GM10248 (cell line): ENCODE measurements at regions not wholly inside any gene's neighbourhood (a gene's known extent, or its start where the extent isn't known, plus 50 kb on each side); places are given as distances from the start of the nearest gene placed in this dataset.

Experiments used
- CTCF ChIA-PET: fragments of 300-600 bp; sonication (Branson Sonifier 250); formaldehyde crosslinking; extraction: SDS; loops from one replicate; lab custom pipeline; 2021; ENCODE audit warnings: antibody characterized with exemption; lab: Yijun Ruan, JAX
- POLR2A ChIA-PET: fragments of 350-650 bp; sonication (Branson Sonifier 250); formaldehyde crosslinking; extraction: SDS; loops from one replicate; lab custom pipeline; 2020; ENCODE audit warnings: antibody characterized with exemption; lab: Yijun Ruan, JAX
- DNase-seq: peaks from one replicate; pipeline ENCODE4 v3.0.0; 2012; ENCODE audit errors: extremely low spot score
- CTCF ChIP-seq: IDR thresholded peaks from 2 replicates; pipeline ENCODE4 v1.5.1; 2012; ENCODE audit warnings: mild to moderate bottlenecking, low read depth; ENCODE audit errors: extremely low read depth, missing control alignments, control extremely low read depth

DNA sequence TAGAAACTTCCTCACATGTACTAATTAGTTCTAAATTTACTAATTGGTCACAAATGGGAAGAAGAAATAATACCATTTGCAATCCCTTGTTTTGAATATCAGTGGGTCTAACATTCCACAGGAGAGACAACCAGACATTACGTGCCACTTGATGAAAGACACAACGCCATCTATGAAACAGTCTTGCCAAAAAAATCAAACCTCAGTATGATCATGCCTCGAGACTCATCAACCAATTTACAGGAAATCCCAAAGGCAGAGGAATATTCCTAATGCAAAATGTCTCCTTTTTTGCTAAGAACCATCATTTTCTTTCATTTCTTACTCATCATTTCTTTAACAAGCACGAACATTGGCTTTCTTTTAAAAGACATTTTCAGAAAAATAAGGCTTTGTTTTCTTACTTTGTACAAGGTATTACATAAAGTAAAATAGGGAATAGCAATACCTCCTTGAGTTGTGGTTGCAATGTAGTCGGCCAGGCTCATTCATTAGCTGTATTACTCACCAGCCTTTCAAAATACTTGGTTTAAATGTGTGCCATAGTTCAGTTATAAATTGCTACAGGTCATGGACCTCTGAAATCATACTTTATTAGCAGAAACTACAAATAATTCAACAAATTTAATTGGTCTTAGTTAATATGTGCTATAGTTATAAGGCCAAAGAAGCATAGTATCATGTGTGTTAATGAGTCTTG is 436.2 kb upstream of the FLRT2 start:
- ChIA-PET POLR2A (no interaction called here), CTCF (no interaction called here)
- DNase-seq, result no peak
- TF ChIP-seq CTCF, result no peak

DNA sequence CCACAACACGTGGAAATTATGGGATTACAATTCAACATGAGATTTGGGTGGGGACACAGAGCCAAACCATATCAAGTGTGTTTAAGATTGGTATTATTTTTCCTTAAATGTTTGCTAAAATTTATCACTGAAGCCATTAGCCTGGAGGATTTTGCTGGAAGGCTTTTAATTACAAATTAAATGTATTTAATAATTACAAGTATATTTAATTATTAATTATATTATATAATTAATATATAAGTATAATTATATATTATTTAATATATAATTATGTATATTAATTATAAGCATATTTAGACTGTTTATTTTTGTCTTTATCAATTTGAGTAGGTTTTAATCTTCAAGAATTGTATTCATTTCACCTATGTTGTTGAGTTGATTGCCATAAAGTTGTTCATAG is 427.4 kb upstream of the FLRT2 start:
- no peak for TF ChIP-seq CTCF
- no peak for DNase-seq
- POLR2A ChIA-PET, result no interaction called here

GRCh38 chr14:85106506-85106905 is 423.4 kb upstream of the FLRT2 start:
- POLR2A ChIA-PET, result no interaction called here
- CTCF ChIA-PET, result no interaction called here
- no peak for DNase-seq
- no peak for TF ChIP-seq CTCF

More for the DNA sequence above, 427.4 kb upstream of the FLRT2 start:
- CTCF ChIA-PET, result no interaction called here

DNA sequence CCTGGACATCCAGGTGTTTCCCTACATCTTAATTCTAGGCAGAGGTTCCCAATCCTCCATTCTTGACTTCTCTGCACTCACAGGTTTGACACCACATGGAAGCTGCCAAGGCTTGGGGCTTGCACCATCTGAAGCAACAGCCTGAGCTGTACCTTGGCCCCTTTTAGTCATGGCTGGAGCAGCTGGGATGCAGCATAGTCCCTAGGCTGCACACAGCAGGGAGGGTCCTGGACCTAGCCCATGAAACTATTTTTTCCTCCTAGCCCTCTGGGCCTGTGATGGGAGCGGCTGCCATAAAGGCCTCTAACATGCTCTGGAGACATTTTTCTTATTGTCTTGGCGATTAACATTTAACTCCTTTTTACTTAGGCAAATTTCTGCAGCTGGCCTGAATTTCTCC is 417.2 kb upstream of the FLRT2 start:
- CTCF ChIA-PET, result no interaction called here

DNA sequence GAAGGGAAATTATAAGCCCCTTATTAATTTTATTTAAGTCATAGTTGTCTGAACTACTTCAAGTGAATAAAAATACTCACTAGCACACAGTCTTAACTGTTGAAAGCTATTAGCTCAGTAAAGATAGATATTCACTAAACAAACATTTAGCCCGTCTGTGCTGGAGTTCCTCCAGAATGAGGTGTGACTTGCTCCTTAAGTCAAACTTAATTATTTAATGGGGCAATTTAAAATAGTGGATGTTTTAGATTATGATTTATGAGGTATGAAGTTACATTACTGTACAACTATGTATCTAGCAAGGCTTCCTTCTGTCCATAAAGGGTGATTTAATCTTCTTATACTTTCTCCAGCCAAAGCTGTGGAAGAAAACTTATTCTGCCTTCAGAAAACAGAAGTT is 414.0 kb upstream of the FLRT2 start:
- POLR2A ChIA-PET, result no interaction called here
- TF ChIP-seq CTCF, result no peak
- CTCF ChIA-PET, result interaction anchor here (1.2 kb wide), 1 partner anchor 34 kb away, joined by 3 read pairs; no protein-coding TSS in a partner anchor
- no peak for DNase-seq

More for the DNA sequence above, 417.2 kb upstream of the FLRT2 start:
- TF ChIP-seq CTCF, result no peak
- POLR2A ChIA-PET, result no interaction called here
- DNase-seq, result no peak

DNA sequence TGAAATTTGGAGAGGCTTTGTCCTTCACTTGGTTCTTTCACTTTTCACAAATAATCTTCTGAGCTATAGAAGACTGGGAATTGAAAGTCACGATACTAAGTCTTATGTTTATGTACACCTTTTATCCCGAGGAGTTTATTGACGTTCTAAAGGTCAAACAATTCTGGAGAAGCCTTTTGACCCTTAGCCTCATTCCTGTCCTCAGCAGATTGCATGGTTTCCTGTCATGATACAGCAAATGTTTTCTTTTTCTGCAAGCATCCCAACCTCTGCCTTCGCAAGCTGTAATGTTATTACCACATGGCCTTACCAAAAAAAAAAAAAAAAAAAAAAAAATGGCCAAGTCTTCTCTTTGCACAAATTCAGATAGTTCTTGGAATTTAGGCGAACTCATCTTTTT is 411.7 kb upstream of the FLRT2 start:
- no peak for DNase-seq
- no peak for TF ChIP-seq CTCF
- CTCF ChIA-PET, result interaction anchor here (1.2 kb wide), 1 partner anchor 21 kb away, joined by 3 read pairs; no protein-coding TSS in a partner anchor
- POLR2A ChIA-PET, result no interaction called here
